ENCODE measurements at regions not wholly inside any gene's neighbourhood (a gene's known extent, or its start where the extent isn't known, plus 50 kb on each side); places are given as distances from the start of the nearest gene placed in this dataset.
"Not testable (repeated sequence)": the region's sequence is repeated elsewhere in the genome, so short reads cannot be mapped to it uniquely, and the experiment has no call there.

- no peak for DNase-seq (ENCODE audit: low spot score)
Measured at GRCh38 chr12:28689398-28690175, 459.5 kb upstream of the FAR2 start.

- DNase-seq (ENCODE audit: low spot score): no peak
Measured at GRCh38 chr12:28693565-28694219, 455.4 kb upstream of the FAR2 start.

GRCh38 chr12:28698553-28698952 is 450.5 kb upstream of the FAR2 start:
- DNase-seq (ENCODE audit: low spot score): no peak

- no peak for DNase-seq (ENCODE audit: low spot score)
Measured at GRCh38 chr12:28699029-28699428, 450.0 kb upstream of the FAR2 start.

- no peak for DNase-seq (ENCODE audit: low spot score)
Measured at GRCh38 chr12:28700161-28700560, 448.9 kb upstream of the FAR2 start.

GRCh38 chr12:28704477-28705169 is 444.5 kb upstream of the FAR2 start:
- DNase-seq (ENCODE audit: low spot score): peak; percentile 12

GRCh38 chr12:28708918-28709371 is 440.1 kb upstream of the FAR2 start:
- DNase-seq (ENCODE audit: low spot score): peak; percentile 73

- no peak for DNase-seq (ENCODE audit: low spot score)
Measured at GRCh38 chr12:28709986-28710685, 438.9 kb upstream of the FAR2 start.

GRCh38 chr12:28710882-28711281 is 438.2 kb upstream of the FAR2 start:
- DNase-seq (ENCODE audit: low spot score): peak; percentile 68

GRCh38 chr12:28711421-28711820 is 437.7 kb upstream of the FAR2 start:
- DNase-seq (ENCODE audit: low spot score): no peak

- peak; percentile 46 for DNase-seq (ENCODE audit: low spot score)
Measured at GRCh38 chr12:28742791-28743190, 406.3 kb upstream of the FAR2 start.

- no peak for DNase-seq (ENCODE audit: low spot score)
Measured at GRCh38 chr12:28746734-28747325, 402.2 kb upstream of the FAR2 start.

- peak; percentile 11 for DNase-seq (ENCODE audit: low spot score)
Measured at GRCh38 chr12:28750946-28751685, 398.0 kb upstream of the FAR2 start.

GRCh38 chr12:28755027-28755426 is 394.1 kb upstream of the FAR2 start:
- DNase-seq (ENCODE audit: low spot score): no peak

- peak; percentile 14 for DNase-seq (ENCODE audit: low spot score)
Measured at GRCh38 chr12:28759333-28759732, 389.7 kb upstream of the FAR2 start.

- not testable (repeated sequence) for DNase-seq (ENCODE audit: low spot score)
Measured at GRCh38 chr12:28760040-28760903, 388.8 kb upstream of the FAR2 start.

- DNase-seq (ENCODE audit: low spot score): not testable (repeated sequence)
Measured at GRCh38 chr12:28761897-28762296, 387.2 kb upstream of the FAR2 start.

- DNase-seq (ENCODE audit: low spot score): no peak
Measured at GRCh38 chr12:28766398-28766797, 382.7 kb upstream of the FAR2 start.

- peak; percentile 11 for DNase-seq (ENCODE audit: low spot score)
Measured at GRCh38 chr12:28767836-28768348, 381.2 kb upstream of the FAR2 start.

GRCh38 chr12:28770322-28770721 is 378.8 kb upstream of the FAR2 start:
- DNase-seq (ENCODE audit: low spot score): no peak

Measured in AG20443 (cell line).